Breast epithelium (tissue), 3 donors: ENCODE measurements at regions not wholly inside any gene's neighbourhood (a gene's known extent, or its start where the extent isn't known, plus 50 kb on each side); places are given as distances from the start of the nearest gene placed in this dataset.

Experiments
- POLR2AphosphoS5 ChIP-seq, 3 donors: sonication (generic); formaldehyde crosslinking; IDR thresholded peaks; one replicate each; pipeline ENCODE4 v1.6.1; 2017; ENCODE audit warnings: antibody characterized with exemption in 3 of 3
- TF ChIP-seq, protein P1 (sequence below), 3 donors: fragments of 450-650 bp; IDR thresholded peaks; one replicate each; pipeline ENCODE4 v1.5.1; 2016 to 2017; ENCODE audit warnings: antibody characterized with exemption in 3 of 3, mild to moderate bottlenecking in 3 of 3, moderate library complexity in 3 of 3

DNA sequence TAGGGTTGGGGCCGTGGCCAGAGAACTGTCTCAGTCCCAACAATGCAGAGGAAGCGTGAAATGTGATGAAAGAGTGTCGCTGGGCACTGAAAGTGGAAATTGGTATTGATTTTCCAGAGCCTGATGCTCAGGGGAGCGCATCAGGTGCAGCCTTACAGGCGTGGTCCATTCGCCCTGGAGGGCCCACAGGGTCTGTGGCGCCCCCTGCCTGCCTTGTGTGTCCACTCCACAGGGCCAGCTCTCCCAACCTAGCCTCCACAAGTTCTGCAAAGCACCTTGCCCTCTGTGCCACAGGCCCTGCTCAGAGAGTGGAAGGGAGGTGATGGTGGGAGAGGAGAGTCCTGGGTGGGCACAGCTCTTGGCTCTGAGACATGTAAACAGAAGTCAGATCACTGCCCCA, 54.9 kb upstream of the LMO1 start:
- TF ChIP-seq, protein P1, sequence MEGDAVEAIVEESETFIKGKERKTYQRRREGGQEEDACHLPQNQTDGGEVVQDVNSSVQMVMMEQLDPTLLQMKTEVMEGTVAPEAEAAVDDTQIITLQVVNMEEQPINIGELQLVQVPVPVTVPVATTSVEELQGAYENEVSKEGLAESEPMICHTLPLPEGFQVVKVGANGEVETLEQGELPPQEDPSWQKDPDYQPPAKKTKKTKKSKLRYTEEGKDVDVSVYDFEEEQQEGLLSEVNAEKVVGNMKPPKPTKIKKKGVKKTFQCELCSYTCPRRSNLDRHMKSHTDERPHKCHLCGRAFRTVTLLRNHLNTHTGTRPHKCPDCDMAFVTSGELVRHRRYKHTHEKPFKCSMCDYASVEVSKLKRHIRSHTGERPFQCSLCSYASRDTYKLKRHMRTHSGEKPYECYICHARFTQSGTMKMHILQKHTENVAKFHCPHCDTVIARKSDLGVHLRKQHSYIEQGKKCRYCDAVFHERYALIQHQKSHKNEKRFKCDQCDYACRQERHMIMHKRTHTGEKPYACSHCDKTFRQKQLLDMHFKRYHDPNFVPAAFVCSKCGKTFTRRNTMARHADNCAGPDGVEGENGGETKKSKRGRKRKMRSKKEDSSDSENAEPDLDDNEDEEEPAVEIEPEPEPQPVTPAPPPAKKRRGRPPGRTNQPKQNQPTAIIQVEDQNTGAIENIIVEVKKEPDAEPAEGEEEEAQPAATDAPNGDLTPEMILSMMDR (IDR thresholded peaks at IDR 0.05), result no peak
- no peak for TF ChIP-seq POLR2AphosphoS5 (IDR thresholded peaks at IDR 0.05)
